Activated CD8-positive, alpha-beta T cell treated with anti-CD3 and anti-CD28 coated beads for 36 hours (primary cell): ENCODE measurements at regions not wholly inside any gene's neighbourhood (a gene's known extent, or its start where the extent isn't known, plus 50 kb on each side); places are given as distances from the start of the nearest gene placed in this dataset.

Source experiments
- ATAC-seq: fragments of 200-7000 bp; cut with Tn5 transposase; one replicate; pipeline ENCODE4 v1.10.0; 2021; ENCODE audit warnings: mild to moderate bottlenecking, moderate library complexity
- CTCF ChIA-PET: fragments of 350-600 bp; sonication (Branson Sonifier 250); formaldehyde crosslinking; loops from one replicate; lab custom pipeline; 2021; ENCODE audit warnings: antibody characterized with exemption; lab: Charles Lee
- POLR2A ChIA-PET: fragments of 350-600 bp; sonication (Branson Sonifier 250); formaldehyde crosslinking; loops from one replicate; lab custom pipeline; 2021; ENCODE audit warnings: antibody characterized with exemption; lab: Charles Lee
- DNase-seq: peaks from one replicate; pipeline ENCODE4 v3.0.0-alpha.2; 2020
- H3K27ac Mint-ChIP-seq: one replicate; pipeline ENCODE4 v1.8.0; 2021; ENCODE audit warnings: mild to moderate bottlenecking, mixed read lengths
- H3K27me3 Mint-ChIP-seq: one replicate; pipeline ENCODE4 v1.8.0; 2021; ENCODE audit warnings: mixed read lengths
- H3K36me3 Mint-ChIP-seq: one replicate; pipeline ENCODE4 v1.8.0; 2021; ENCODE audit warnings: low read depth, mixed read lengths
- H3K4me1 Mint-ChIP-seq: one replicate; pipeline ENCODE4 v1.8.0; 2021; ENCODE audit warnings: low read depth, mixed read lengths
- H3K4me3 Mint-ChIP-seq: one replicate; pipeline ENCODE4 v1.8.0; 2021; ENCODE audit warnings: mild to moderate bottlenecking, moderate library complexity, mixed read lengths
- H3K9me3 Mint-ChIP-seq: one replicate; pipeline ENCODE4 v1.8.0; 2021; ENCODE audit warnings: mixed read lengths
- CTCF ChIP-seq: fragments of 200-600 bp; IDR thresholded peaks from one replicate; pipeline ENCODE4 v1.8.0; 2022; ENCODE audit warnings: antibody characterized with exemption, mild to moderate bottlenecking
- intact Hi-C: fragments of 100-400 bp; cut with micrococcal nuclease; formaldehyde crosslinking; loops from one replicate; pipeline ENCODE4 v1.10.0; 2022

- H3K27ac Mint-ChIP-seq: no peak overlapping the region
- ATAC-seq: no peak
- DNase-seq: no peak
- no peaks in the 10 kb centered on the region for H3K36me3 Mint-ChIP-seq
- H3K27me3 Mint-ChIP-seq: no peaks in the 10 kb centered on the region
- TF ChIP-seq CTCF: no peak
- no peaks in the 10 kb centered on the region for H3K4me1 Mint-ChIP-seq
- ChIA-PET POLR2A (no interaction called here), CTCF (interaction anchor here (0.7 kb wide), 1 partner anchor 9 kb away, joined by 3 read pairs; no protein-coding TSS in a partner anchor)
- intact Hi-C loops: no loop called here
- H3K4me3 Mint-ChIP-seq: no peak overlapping the region
- H3K9me3 Mint-ChIP-seq: peaks cover 8% of the 10 kb centered on the region
These were observed 404.6 kb downstream of the SI start for GRCh38 chr3:164673738-164674137.

GRCh38 chr3:164658125-164658524 lies 420.2 kb downstream of the SI start:
- Mint-ChIP-seq H3K4me1 (no peaks in the 10 kb centered on the region), H3K36me3 (no peaks in the 10 kb centered on the region), H3K27ac (no peak overlapping the region), H3K4me3 (no peak overlapping the region), H3K9me3 (peaks cover 4% of the 10 kb centered on the region), H3K27me3 (no peaks in the 10 kb centered on the region)
- intact Hi-C loops: no loop called here
- CTCF ChIA-PET: no interaction called here
- POLR2A ChIA-PET: no interaction called here
- DNase-seq: no peak
- ATAC-seq: no peak
- no peak for TF ChIP-seq CTCF

- H3K27me3 Mint-ChIP-seq: no peaks in the 10 kb centered on the region
- ChIA-PET POLR2A (no interaction called here), CTCF (no interaction called here)
- ATAC-seq (no peak), DNase-seq (no peak)
- H3K9me3 Mint-ChIP-seq: peaks cover 4% of the 10 kb centered on the region
- no peaks in the 10 kb centered on the region for H3K4me1 Mint-ChIP-seq
- intact Hi-C loops: no loop called here
- no peak overlapping the region for H3K27ac Mint-ChIP-seq
- no peak for TF ChIP-seq CTCF
- H3K4me3 Mint-ChIP-seq: no peak overlapping the region
- H3K36me3 Mint-ChIP-seq: no peaks in the 10 kb centered on the region
These were observed 420.7 kb downstream of the SI start for GRCh38 chr3:164657631-164658030.

GRCh38 chr3:164655462-164655861 lies 422.8 kb downstream of the SI start:
- no peaks in the 10 kb centered on the region for H3K27me3 Mint-ChIP-seq
- no peaks in the 10 kb centered on the region for H3K36me3 Mint-ChIP-seq
- peaks cover 6% of the 10 kb centered on the region for H3K9me3 Mint-ChIP-seq
- ATAC-seq (no peak), DNase-seq (no peak)
- POLR2A ChIA-PET: no interaction called here
- H3K27ac Mint-ChIP-seq: no peak overlapping the region
- intact Hi-C loops: no loop called here
- H3K4me1 Mint-ChIP-seq: no peaks in the 10 kb centered on the region
- TF ChIP-seq CTCF: no peak
- CTCF ChIA-PET: no interaction called here
- H3K4me3 Mint-ChIP-seq: no peak overlapping the region

- ATAC-seq: no peak
- intact Hi-C loops: no loop called here
- no peak overlapping the region for H3K27ac Mint-ChIP-seq
- TF ChIP-seq CTCF: no peak
- CTCF ChIA-PET: no interaction called here
- no peaks in the 10 kb centered on the region for H3K36me3 Mint-ChIP-seq
- no peak for DNase-seq
- no peaks in the 10 kb centered on the region for H3K9me3 Mint-ChIP-seq
- H3K4me1 Mint-ChIP-seq: no peaks in the 10 kb centered on the region
- no peak overlapping the region for H3K4me3 Mint-ChIP-seq
- POLR2A ChIA-PET: no interaction called here
- no peaks in the 10 kb centered on the region for H3K27me3 Mint-ChIP-seq
These were observed 437.2 kb downstream of the SI start for GRCh38 chr3:164641071-164641470.
